ENCODE measurements at regions not wholly inside any gene's neighbourhood (a gene's known extent, or its start where the extent isn't known, plus 50 kb on each side); places are given as distances from the start of the nearest gene placed in this dataset.
A peak's percentile ranks its signal among the peaks of the same experiment; 100 is the strongest.

- peaks cover 6% of the 10 kb centered on the region for H3F3A ChIP-seq (ENCODE audit: low read depth)
- no peak overlapping the region for H3K4me3 ChIP-seq
- no peaks in the 10 kb centered on the region for H3K36me3 Mint-ChIP-seq
- H3K36me3 ChIP-seq, result no peaks in the 10 kb centered on the region
- no peaks in the 10 kb centered on the region for H3K4me1 Mint-ChIP-seq
- no peak overlapping the region for H3K27ac Mint-ChIP-seq
- TF ChIP-seq, protein P1, sequence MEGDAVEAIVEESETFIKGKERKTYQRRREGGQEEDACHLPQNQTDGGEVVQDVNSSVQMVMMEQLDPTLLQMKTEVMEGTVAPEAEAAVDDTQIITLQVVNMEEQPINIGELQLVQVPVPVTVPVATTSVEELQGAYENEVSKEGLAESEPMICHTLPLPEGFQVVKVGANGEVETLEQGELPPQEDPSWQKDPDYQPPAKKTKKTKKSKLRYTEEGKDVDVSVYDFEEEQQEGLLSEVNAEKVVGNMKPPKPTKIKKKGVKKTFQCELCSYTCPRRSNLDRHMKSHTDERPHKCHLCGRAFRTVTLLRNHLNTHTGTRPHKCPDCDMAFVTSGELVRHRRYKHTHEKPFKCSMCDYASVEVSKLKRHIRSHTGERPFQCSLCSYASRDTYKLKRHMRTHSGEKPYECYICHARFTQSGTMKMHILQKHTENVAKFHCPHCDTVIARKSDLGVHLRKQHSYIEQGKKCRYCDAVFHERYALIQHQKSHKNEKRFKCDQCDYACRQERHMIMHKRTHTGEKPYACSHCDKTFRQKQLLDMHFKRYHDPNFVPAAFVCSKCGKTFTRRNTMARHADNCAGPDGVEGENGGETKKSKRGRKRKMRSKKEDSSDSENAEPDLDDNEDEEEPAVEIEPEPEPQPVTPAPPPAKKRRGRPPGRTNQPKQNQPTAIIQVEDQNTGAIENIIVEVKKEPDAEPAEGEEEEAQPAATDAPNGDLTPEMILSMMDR (IDR thresholded peaks at IDR 0.05), result no peak
- TF ChIP-seq EZH2phosphoT487 (IDR thresholded peaks at IDR 0.05), result no peak
- no peak for TF ChIP-seq EZH2 (IDR thresholded peaks at IDR 0.05)
- H3K27me3 Mint-ChIP-seq (ENCODE audit: insufficient read depth, low read depth), result no peaks in the 10 kb centered on the region
- no peaks in the 10 kb centered on the region for H3K9me3 Mint-ChIP-seq
- no peak overlapping the region for H2AFZ ChIP-seq (replicated peaks)
- H3K9me3 ChIP-seq (ENCODE audit: low read depth), result no peaks in the 10 kb centered on the region
- no peak overlapping the region for H3K4me2 ChIP-seq
- no peaks in the 10 kb centered on the region for H4K20me1 ChIP-seq (ENCODE audit: low read depth)
- peaks cover 6% of the 10 kb centered on the region for H3K4me1 ChIP-seq
- no peak overlapping the region for H3K27ac ChIP-seq
- H3K4me3 Mint-ChIP-seq, result no peak overlapping the region
- H3K27me3 ChIP-seq, result no peaks in the 10 kb centered on the region
- H3K9ac ChIP-seq, result no peak overlapping the region
- DNase-seq (ENCODE audit: low spot score), result no peak
- H3K79me2 ChIP-seq (ENCODE audit: low read depth), result no peaks in the 10 kb centered on the region
These were observed 534.5 kb downstream of the OMA1 start for GRCh38 chr1:58011978-58012377.

GRCh38 chr1:58006421-58007046 is 540.0 kb downstream of the OMA1 start:
- Mint-ChIP-seq H3K4me1 (peaks cover 20% of the 10 kb centered on the region), H3K9me3 (no peaks in the 10 kb centered on the region), H3K27ac (no peak overlapping the region), H3K36me3 (no peaks in the 10 kb centered on the region), H3K27me3 (ENCODE audit: insufficient read depth, low read depth) (peaks cover 2% of the 10 kb centered on the region), H3K4me3 (no peak overlapping the region)
- peak; percentile 85 for DNase-seq (ENCODE audit: low spot score)
- H3K9ac ChIP-seq, result no peak overlapping the region
- peaks cover 19% of the 10 kb centered on the region for H3F3A ChIP-seq (ENCODE audit: low read depth)
- H4K20me1 ChIP-seq (ENCODE audit: low read depth), result no peaks in the 10 kb centered on the region
- H3K27me3 ChIP-seq, result no peaks in the 10 kb centered on the region
- no peak overlapping the region for H3K4me3 ChIP-seq
- TF ChIP-seq EZH2phosphoT487 (IDR thresholded peaks at IDR 0.05) (no peak), EZH2 (IDR thresholded peaks at IDR 0.05) (no peak)
- TF ChIP-seq, protein P1 (IDR thresholded peaks at IDR 0.05), result no peak
- no peaks in the 10 kb centered on the region for H3K79me2 ChIP-seq (ENCODE audit: low read depth)
- peaks cover 38% of the 10 kb centered on the region for H3K4me1 ChIP-seq
- H3K27ac ChIP-seq, result no peak overlapping the region
- peak overlapping the region; percentile 56 for H3K4me2 ChIP-seq
- no peaks in the 10 kb centered on the region for H3K9me3 ChIP-seq (ENCODE audit: low read depth)
- H2AFZ ChIP-seq (replicated peaks), result no peak overlapping the region
- no peaks in the 10 kb centered on the region for H3K36me3 ChIP-seq

DNA sequence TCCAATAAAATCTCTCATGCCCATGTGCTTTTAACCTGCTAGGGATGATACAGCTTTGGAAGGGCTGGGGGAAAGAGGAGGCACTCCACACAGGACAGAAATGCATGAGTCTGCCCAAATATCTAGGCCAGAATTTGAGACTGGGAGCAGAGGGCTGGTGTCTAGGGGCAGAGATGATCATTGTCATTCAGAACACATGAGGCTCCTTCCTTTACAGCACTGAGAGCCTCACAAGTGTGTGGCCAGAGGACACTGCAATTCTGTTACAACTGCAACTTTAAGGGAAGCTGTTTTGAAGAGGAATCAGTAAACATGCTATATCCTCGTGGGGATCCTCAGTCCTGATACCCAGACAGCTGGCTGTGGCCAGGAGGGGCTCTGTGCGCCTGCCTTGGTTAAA is 541.3 kb downstream of the OMA1 start:
- DNase-seq (ENCODE audit: low spot score), result no peak
- Histone ChIP-seq H4K20me1 (ENCODE audit: low read depth) (no peaks in the 10 kb centered on the region), H3K9me3 (ENCODE audit: low read depth) (no peaks in the 10 kb centered on the region), H3K36me3 (no peaks in the 10 kb centered on the region), H3K4me2 (no peak overlapping the region), H3K27me3 (no peaks in the 10 kb centered on the region), H3K4me3 (no peak overlapping the region), H2AFZ (replicated peaks) (no peak overlapping the region), H3K4me1 (peaks cover 38% of the 10 kb centered on the region), H3K27ac (no peak overlapping the region), H3K79me2 (ENCODE audit: low read depth) (no peaks in the 10 kb centered on the region), H3K9ac (no peak overlapping the region), H3F3A (ENCODE audit: low read depth) (peaks cover 22% of the 10 kb centered on the region)
- H3K4me1 Mint-ChIP-seq, result peaks cover 20% of the 10 kb centered on the region
- H3K4me3 Mint-ChIP-seq, result no peak overlapping the region
- no peaks in the 10 kb centered on the region for H3K36me3 Mint-ChIP-seq
- TF ChIP-seq EZH2 (IDR thresholded peaks at IDR 0.05) (no peak), EZH2phosphoT487 (IDR thresholded peaks at IDR 0.05) (no peak)
- TF ChIP-seq, protein P1 (IDR thresholded peaks at IDR 0.05), result no peak
- H3K9me3 Mint-ChIP-seq, result no peaks in the 10 kb centered on the region
- H3K27me3 Mint-ChIP-seq (ENCODE audit: insufficient read depth, low read depth), result peaks cover 2% of the 10 kb centered on the region
- H3K27ac Mint-ChIP-seq, result no peak overlapping the region

Measured in neural progenitor cell (in vitro differentiated cells).